GM18951 (cell line): ENCODE measurements at regions not wholly inside any gene's neighbourhood (a gene's known extent, or its start where the extent isn't known, plus 50 kb on each side); places are given as distances from the start of the nearest gene placed in this dataset.

Source experiments
- POLR2A ChIP-seq: IDR thresholded peaks from 4 replicates; pipeline ENCODE4 v1.6.1; 2011; ENCODE audit warnings: mild to moderate bottlenecking; ENCODE audit not compliant: insufficient read length, insufficient read depth; ENCODE audit errors: extremely low read depth
- in situ Hi-C: fragments of 300-500 bp; cut with MboI; formaldehyde crosslinking; loops from one replicate; pipeline ENCODE4 v1.12.0; 2022; ENCODE audit warnings: low sequenced_read_pairs, mixed read lengths, inconsistent platforms; ENCODE audit not compliant: unreplicated experiment

GRCh38 chr3:144375088-144375487 lies 403.5 kb downstream of the DIPK2A start:
- no peak for TF ChIP-seq POLR2A
- in situ Hi-C loops, result no loop called here

GRCh38 chr3:144380849-144381248 lies 409.2 kb downstream of the DIPK2A start:
- TF ChIP-seq POLR2A, result no peak
- in situ Hi-C loops, result no loop called here

- no peak for TF ChIP-seq POLR2A
- in situ Hi-C loops, result no loop called here
Observed at GRCh38 chr3:144381607-144382006, 410.0 kb downstream of the DIPK2A start.

GRCh38 chr3:144384241-144384979 lies 412.8 kb downstream of the DIPK2A start:
- in situ Hi-C loops, result no loop called here

GRCh38 chr3:144390786-144391185 lies 419.2 kb downstream of the DIPK2A start:
- TF ChIP-seq POLR2A, result no peak
- in situ Hi-C loops, result no loop called here

More at GRCh38 chr3:144384241-144384979, 412.8 kb downstream of the DIPK2A start:
- TF ChIP-seq POLR2A, result no peak

GRCh38 chr3:144391236-144391635 lies 419.6 kb downstream of the DIPK2A start:
- TF ChIP-seq POLR2A, result no peak
- in situ Hi-C loops, result no loop called here

DNA sequence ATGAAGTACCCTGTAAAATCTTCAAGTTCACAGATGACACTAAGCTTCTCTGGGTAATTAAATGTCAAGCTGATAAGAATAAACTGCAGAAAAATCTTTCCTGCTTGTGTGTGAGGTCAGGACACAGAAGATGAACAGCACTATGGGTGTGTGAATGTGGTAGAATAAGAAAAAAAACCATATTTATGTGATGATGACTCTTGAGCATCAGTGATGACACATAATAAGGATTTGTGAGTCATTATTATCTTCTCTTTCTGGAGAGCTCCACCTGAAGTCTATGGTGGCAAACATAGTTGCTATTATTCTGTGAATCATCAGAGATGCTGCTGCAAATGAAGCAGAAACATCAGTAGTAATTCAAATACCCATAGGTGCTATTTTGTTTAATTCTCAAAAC lies 422.4 kb downstream of the DIPK2A start:
- no peak for TF ChIP-seq POLR2A
- in situ Hi-C loops, result no loop called here

- in situ Hi-C loops, result no loop called here
- TF ChIP-seq POLR2A, result no peak
Observed at GRCh38 chr3:144402430-144402829, 430.8 kb downstream of the DIPK2A start.

GRCh38 chr3:144403040-144403457 lies 431.4 kb downstream of the DIPK2A start:
- in situ Hi-C loops, result no loop called here
- TF ChIP-seq POLR2A, result no peak

- TF ChIP-seq POLR2A, result no peak
- in situ Hi-C loops, result no loop called here
Observed at GRCh38 chr3:144407335-144407734, 435.7 kb downstream of the DIPK2A start.

DNA sequence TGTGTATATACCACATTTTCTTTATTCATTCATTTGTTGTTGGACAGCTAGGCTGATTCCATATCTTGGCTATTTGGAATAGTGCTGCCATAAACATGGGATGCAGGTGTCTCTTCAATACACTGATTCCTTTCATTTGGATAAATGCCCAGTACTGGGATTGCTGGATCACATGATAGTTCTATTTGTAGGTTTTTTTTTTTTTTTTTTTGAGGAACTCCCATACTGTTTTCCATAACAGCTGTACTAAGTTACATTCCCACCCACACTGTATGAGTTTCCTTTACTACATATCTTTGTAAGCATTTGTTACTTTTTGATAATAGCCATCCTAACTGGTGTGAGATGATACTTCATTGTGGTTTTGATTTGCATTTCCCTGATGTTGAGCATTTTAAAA lies 437.7 kb downstream of the DIPK2A start:
- TF ChIP-seq POLR2A, result no peak
- in situ Hi-C loops, result no loop called here

GRCh38 chr3:144413068-144413467 lies 441.4 kb downstream of the DIPK2A start:
- no peak for TF ChIP-seq POLR2A
- in situ Hi-C loops, result no loop called here

- in situ Hi-C loops, result no loop called here
- TF ChIP-seq POLR2A, result no peak
Observed at GRCh38 chr3:144415492-144415891, 443.9 kb downstream of the DIPK2A start.

DNA sequence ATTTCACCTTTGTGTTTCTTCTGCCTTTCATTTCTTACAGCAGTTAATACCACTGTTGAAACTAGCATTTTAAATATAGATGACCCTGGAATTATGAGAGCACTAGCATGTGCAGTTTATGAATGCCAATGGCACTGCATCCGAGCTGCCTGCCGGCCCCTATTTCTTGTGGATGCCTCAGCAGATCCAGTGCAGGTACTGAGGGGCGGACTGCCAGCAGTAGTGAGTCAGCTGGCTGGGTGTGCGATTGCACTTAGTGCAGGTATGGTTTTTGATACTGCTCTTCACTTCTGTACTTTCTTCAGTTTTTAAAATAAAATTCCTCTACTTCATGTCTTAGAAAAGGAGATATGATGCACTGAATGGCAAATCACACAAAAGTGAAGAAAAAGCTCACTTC lies 453.0 kb downstream of the DIPK2A start:
- in situ Hi-C loops, result no loop called here
- TF ChIP-seq POLR2A, result no peak

DNA sequence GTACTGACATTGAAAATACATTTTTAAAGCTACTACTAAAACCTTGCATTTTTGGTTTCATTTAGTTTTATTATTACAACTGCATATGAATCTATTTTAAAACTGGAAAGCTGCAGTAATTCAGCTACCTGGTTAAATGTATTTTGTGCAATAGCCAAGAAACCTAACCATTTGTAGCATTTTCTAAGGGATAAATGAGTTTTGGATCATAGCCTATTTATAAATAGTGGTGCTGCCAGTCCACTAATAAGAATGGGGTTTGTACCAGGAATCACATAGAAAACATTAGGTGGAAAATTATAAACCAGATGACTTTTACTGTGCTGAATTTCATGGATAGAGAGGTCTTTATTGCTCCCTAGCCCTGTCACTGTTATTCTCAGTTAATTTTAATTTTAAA lies 454.7 kb downstream of the DIPK2A start:
- in situ Hi-C loops, result no loop called here
- no peak for TF ChIP-seq POLR2A

GRCh38 chr3:144426967-144427366 lies 455.3 kb downstream of the DIPK2A start:
- no peak for TF ChIP-seq POLR2A

More at GRCh38 chr3:144426967-144427366, 455.3 kb downstream of the DIPK2A start:
- in situ Hi-C loops, result no loop called here
